DND-41 (cell line): ENCODE measurements at regions not wholly inside any gene's neighbourhood (a gene's known extent, or its start where the extent isn't known, plus 50 kb on each side); places are given as distances from the start of the nearest gene placed in this dataset.

Source experiments
- ATAC-seq: fragments of 200-7000 bp; cut with Tn5 transposase; 3 replicates; pipeline ENCODE4 v1.9.1; 2021; ENCODE audit warnings: low read depth; ENCODE audit not compliant: insufficient read depth
- DNase-seq: peaks from one replicate; pipeline ENCODE4 v3.0.0-alpha.2; 2020
- H2AFZ ChIP-seq: 2 replicates; pipeline ENCODE4 v1.6.0; 2012; ENCODE audit warnings: low read depth, low read length
- H3K27ac ChIP-seq: 2 replicates; pipeline ENCODE4 v1.5.1; 2012; ENCODE audit warnings: low read length, inconsistent platforms
- H3K27me3 ChIP-seq: fragments of 200-600 bp; sonication (generic); 2 replicates; pipeline ENCODE4 v1.6.0; 2012; ENCODE audit warnings: low read length, mild to moderate bottlenecking, inconsistent platforms; ENCODE audit not compliant: insufficient read depth, poor library complexity
- H3K36me3 ChIP-seq: 2 replicates; pipeline ENCODE4 v1.5.1; 2012; ENCODE audit warnings: low read length, inconsistent platforms; ENCODE audit not compliant: insufficient read depth
- H3K4me1 ChIP-seq: 2 replicates; pipeline ENCODE4 v1.5.1; 2012; ENCODE audit warnings: mild to moderate bottlenecking, low read length; ENCODE audit not compliant: insufficient read depth
- H3K4me2 ChIP-seq: 2 replicates; pipeline ENCODE4 v1.6.0; 2012; ENCODE audit warnings: mild to moderate bottlenecking, moderate library complexity, low read length, inconsistent platforms; ENCODE audit not compliant: insufficient read depth
- H3K4me3 ChIP-seq, 2 experiments: fragments of 200-600 bp in 1 of 2; shearing (Covaris generic) in 1 of 2; 2 replicates each; pipeline ENCODE4 v1.5.1; 2012 to 2016; ENCODE audit warnings: inconsistent platforms in 2 of 2, low read length in 2 of 2, mild to moderate bottlenecking in 2 of 2, low read depth in 1 of 2, moderate library complexity in 1 of 2
- H3K79me2 ChIP-seq: 2 replicates; pipeline ENCODE4 v1.6.0; 2012; ENCODE audit warnings: low read length, inconsistent platforms; ENCODE audit not compliant: insufficient read depth
- H3K9ac ChIP-seq: 2 replicates; pipeline ENCODE4 v1.6.0; 2012; ENCODE audit warnings: low read depth, mild to moderate bottlenecking, inconsistent platforms, low read length, moderate library complexity
- H3K9me3 ChIP-seq: 2 replicates; pipeline ENCODE4 v1.5.1; 2012; ENCODE audit warnings: low read length, moderate library complexity, mild to moderate bottlenecking, inconsistent platforms; ENCODE audit not compliant: insufficient read depth, severe bottlenecking
- H4K20me1 ChIP-seq: 2 replicates; pipeline ENCODE4 v1.6.0; 2012; ENCODE audit warnings: low read length; ENCODE audit not compliant: insufficient read depth
- CTCF ChIP-seq: IDR thresholded peaks from 2 replicates; pipeline ENCODE4 v1.5.1; 2012; ENCODE audit warnings: borderline replicate concordance, low read length, moderate library complexity, mild to moderate bottlenecking; ENCODE audit not compliant: poor library complexity, severe bottlenecking; ENCODE audit errors: extremely low read depth
- EZH2 ChIP-seq: IDR thresholded peaks from 3 replicates; pipeline ENCODE4 v1.6.1; 2012; ENCODE audit warnings: borderline replicate concordance, low read depth, mild to moderate bottlenecking, moderate library complexity, low read length, inconsistent platforms; ENCODE audit not compliant: severe bottlenecking

- DNase-seq (no peak), ATAC-seq (no peak)
- no peak overlapping the region for H3K27ac ChIP-seq
- H3K9ac ChIP-seq: no peak overlapping the region
- no peaks in the 10 kb centered on the region for H3K27me3 ChIP-seq
- H4K20me1 ChIP-seq: no peaks in the 10 kb centered on the region
- no peak overlapping the region for H3K4me2 ChIP-seq
- H3K4me1 ChIP-seq: no peaks in the 10 kb centered on the region
- H3K36me3 ChIP-seq: no peaks in the 10 kb centered on the region
- peaks cover 5% of the 10 kb centered on the region for H3K9me3 ChIP-seq
- no peaks in the 10 kb centered on the region for H3K79me2 ChIP-seq
- no peak overlapping the region for H3K4me3 ChIP-seq
- H2AFZ ChIP-seq: no peak overlapping the region
- TF ChIP-seq CTCF (no peak), EZH2 (no peak)
Observed at GRCh38 chr6:4447639-4448330, 312.4 kb upstream of the ECI2 start.

GRCh38 chr6:4446982-4447381, 311.6 kb upstream of the ECI2 start:
- Histone ChIP-seq H3K79me2 (no peaks in the 10 kb centered on the region), H3K4me3 (no peak overlapping the region), H2AFZ (no peak overlapping the region), H3K4me2 (no peak overlapping the region), H3K4me1 (no peaks in the 10 kb centered on the region), H3K36me3 (no peaks in the 10 kb centered on the region), H4K20me1 (no peaks in the 10 kb centered on the region), H3K9ac (no peak overlapping the region), H3K27me3 (no peaks in the 10 kb centered on the region), H3K27ac (no peak overlapping the region), H3K9me3 (peaks cover 5% of the 10 kb centered on the region)
- TF ChIP-seq CTCF (no peak), EZH2 (no peak)
- ATAC-seq (no peak), DNase-seq (no peak)

- Histone ChIP-seq H2AFZ (no peak overlapping the region), H3K79me2 (no peaks in the 10 kb centered on the region), H3K9ac (no peak overlapping the region), H3K4me2 (no peak overlapping the region), H3K4me1 (no peaks in the 10 kb centered on the region), H4K20me1 (no peaks in the 10 kb centered on the region), H3K36me3 (no peaks in the 10 kb centered on the region), H3K27ac (no peak overlapping the region), H3K4me3 (no peak overlapping the region), H3K27me3 (no peaks in the 10 kb centered on the region), H3K9me3 (no peaks in the 10 kb centered on the region)
- DNase-seq: no peak
- TF ChIP-seq CTCF (no peak), EZH2 (no peak)
- no peak for ATAC-seq
Observed at GRCh38 chr6:4441981-4442434, 306.6 kb upstream of the ECI2 start.

GRCh38 chr6:4439159-4439558, 303.8 kb upstream of the ECI2 start:
- Histone ChIP-seq H3K27me3 (no peaks in the 10 kb centered on the region), H4K20me1 (no peaks in the 10 kb centered on the region), H2AFZ (no peak overlapping the region), H3K79me2 (no peaks in the 10 kb centered on the region), H3K9me3 (no peaks in the 10 kb centered on the region), H3K4me2 (no peak overlapping the region), H3K4me3 (no peak overlapping the region), H3K27ac (no peak overlapping the region), H3K4me1 (no peaks in the 10 kb centered on the region), H3K36me3 (no peaks in the 10 kb centered on the region), H3K9ac (no peak overlapping the region)
- DNase-seq (no peak), ATAC-seq (no peak)
- no peak for TF ChIP-seq EZH2
